Stimulated activated CD8-positive, alpha-beta memory T cell treated with anti-CD3 and anti-CD28 coated beads, Interleukin-7, amount 100 ng/mL, for 4 hours (primary cell): ENCODE measurements at regions not wholly inside any gene's neighbourhood (a gene's known extent, or its start where the extent isn't known, plus 50 kb on each side); places are given as distances from the start of the nearest gene placed in this dataset.

ENCODE experiments used
- DNase-seq, 2 donors: peaks; one replicate each; pipeline ENCODE4 v3.0.0-alpha.2; 2020; ENCODE audit warnings: low read depth in 2 of 2

DNA sequence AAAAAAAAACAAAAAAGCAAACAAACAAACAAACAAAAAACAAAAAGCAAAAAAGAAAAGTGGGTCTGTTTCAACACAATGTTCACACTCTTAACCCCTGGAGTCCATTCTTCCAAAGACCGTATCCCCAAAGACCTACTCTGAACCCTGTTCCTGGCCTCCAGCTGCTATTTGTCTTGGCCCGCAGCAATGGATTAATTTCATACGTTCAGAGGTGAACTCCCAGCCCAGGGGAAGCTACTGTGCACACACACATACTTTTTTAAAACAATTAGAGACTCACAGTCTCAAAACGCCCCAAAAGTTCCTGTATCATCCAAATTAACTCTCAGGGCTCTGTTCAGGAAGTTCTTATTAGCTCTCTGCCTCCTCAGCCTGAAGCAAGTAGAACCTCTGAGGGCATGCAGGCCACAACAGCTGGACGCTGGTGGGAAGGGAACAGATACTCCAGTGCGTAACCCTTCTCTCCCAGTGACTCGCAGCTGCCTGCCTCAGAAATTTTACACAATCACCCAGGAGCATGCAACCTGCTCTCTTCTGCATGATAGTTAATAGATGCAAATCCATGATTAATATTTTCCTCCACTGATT is 395.4 kb downstream of the RRAGC start:
- DNase-seq: no peak

DNA sequence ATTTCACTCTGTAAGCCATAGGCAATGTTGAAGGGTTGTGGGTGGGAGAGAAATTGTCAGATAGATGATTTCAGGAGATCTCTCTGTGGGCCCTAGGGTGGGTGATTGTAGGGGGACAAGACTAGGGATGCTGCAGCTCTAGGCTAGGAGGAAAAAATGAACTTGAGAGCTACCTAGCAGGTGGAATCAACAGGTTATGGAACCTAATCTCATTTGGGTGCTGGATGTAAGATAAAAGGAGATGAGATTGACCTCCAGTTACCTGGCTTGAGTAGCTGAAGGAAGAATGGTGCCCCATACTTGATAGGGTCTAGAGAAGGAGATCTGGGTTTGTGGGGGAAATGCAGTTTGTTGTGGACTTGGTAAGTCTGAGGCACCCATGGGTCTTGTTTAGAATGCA is 396.5 kb downstream of the RRAGC start:
- no peak for DNase-seq

DNA sequence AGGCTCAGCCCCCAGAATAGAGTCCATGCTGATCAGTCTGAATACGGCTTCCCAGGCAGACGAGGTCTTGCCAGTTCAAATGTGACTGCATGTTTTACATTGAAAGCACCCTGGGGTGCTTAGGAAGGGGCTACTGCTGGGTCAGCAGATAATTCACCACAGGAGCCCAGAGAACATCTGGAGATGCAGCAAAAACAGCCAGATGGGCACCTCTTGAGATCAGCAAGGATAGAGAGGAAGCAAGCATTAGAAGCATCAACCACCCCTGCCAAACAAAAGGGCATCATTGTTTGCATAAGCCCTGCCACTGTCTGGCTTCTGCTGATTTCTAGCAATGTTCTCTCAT is 403.1 kb downstream of the RRAGC start:
- DNase-seq: no peak

DNA sequence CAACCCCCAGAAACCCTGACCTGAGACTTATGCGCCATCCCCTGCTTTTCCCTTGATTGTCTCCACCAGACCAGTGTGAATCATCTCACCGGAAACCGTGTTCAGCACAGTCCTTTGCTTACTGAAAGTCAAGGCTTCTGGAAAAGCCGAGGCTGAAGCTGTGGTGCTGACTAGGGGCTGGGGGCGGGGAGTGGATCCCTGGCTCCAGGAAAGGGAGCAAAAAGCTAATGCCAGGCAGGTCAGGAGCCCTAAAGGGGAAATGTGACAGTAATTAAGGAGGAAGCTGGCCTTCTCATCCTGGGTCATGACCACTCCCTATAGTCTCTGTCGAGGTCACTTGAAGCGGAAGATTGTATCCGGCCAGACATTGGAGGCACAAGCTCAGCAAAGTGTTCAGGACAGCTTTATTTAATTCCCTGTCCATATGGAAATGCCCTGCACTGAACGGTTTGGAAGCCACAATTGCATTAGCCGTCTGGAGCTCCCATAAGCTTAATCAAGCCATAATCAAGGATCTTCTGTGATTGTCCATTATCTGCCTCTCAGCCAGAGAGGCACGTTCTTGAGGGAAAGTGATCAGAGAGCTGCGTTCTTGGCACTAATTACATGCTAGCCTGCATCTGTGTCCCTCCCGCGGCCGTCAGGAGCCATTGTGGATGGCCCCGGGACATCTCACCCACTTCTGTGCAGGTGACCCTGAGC is 403.6 kb downstream of the RRAGC start:
- no peak for DNase-seq

DNA sequence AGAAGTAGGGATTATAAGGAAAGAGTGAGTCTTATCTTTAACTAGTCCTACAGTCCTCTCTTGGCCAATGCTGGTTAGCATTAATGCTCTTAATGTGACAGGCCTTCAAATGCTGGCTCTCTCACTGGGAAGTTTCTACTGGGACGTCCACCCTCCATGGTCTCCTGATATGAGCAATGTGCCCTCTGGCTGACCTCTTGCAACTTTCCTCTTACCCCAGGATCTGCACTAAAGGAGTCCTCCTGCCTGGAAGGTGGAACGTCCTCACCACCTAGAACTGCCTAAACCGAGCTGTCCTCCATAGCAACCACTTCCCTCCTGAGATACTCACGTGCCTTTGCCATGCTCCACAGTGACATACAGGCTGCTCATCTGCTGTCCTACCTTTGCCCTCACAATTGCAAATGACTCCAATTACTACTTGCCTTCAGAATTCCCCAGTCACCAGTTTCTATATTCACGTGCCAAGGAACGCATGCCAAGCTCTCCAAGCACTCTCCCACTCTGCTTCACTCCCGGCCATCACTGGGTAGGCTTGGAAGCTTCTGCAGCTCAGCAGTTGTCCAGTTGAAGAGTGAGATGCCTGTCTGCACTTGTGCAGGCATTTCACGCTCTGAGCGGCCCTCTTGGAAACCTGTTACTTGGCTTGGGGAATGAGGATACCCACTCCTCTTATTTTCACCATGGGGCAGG is 404.7 kb downstream of the RRAGC start:
- no peak for DNase-seq

DNA sequence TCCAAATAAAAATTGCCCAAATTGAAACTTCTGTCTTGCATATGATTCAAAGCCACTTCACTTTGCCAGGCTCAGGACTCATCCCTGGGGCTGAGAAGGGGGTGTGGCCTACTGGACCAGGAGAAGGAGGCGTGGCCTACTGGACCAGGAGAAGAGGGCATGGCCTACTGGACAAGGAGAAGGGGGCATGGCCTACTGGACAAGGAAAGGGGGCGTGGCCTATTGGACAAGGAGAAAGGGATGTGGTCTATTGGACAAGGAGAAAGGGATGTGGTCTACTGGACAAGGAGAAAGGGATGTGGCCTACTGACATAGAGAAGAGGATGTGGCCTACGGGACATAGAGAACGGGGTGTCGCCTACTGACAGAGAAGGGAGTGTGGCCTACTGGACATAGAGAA is 405.3 kb downstream of the RRAGC start:
- no peak for DNase-seq

DNA sequence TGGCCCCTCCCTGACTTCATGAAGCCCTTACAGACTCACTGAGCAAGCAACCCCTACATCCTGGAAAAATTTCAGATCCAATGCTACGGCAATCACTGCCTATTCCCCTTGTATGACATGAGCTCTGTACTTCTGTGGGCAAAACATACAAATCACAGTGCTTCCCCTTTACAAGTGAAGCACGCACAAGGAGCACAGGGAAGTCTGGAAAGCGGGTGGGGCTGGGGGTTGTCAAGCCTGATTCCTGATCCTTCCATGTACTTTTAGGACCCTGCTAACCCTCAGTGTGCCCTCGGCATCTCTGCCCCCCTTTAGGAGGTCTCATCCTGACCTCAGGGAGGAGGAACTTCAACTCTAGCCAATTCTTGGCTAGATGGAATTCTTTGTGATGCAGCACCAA is 405.7 kb upstream of the POU3F1 start:
- DNase-seq: no peak

DNA sequence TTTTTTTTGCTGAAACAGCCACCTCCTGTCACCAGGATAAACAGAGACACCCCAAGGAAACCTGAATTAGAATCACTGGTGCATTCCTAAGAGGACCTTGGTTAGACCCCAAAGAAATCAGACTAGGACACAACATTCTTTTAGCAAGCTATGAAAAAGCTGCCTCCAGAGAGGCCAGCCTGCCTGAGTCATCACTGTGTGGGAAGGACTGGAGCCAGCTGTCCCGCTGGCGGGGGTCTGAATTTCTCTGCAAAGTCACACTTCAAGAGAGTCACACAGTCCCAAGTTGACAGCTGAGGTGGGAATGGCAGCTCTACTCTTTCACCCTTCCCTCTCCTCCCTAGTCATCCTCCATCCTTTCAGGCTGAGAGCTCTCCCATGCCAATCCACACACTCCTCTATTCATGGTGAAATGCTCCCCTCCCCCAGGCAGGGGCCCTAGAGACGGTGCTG is 405.0 kb upstream of the POU3F1 start:
- no peak for DNase-seq

DNA sequence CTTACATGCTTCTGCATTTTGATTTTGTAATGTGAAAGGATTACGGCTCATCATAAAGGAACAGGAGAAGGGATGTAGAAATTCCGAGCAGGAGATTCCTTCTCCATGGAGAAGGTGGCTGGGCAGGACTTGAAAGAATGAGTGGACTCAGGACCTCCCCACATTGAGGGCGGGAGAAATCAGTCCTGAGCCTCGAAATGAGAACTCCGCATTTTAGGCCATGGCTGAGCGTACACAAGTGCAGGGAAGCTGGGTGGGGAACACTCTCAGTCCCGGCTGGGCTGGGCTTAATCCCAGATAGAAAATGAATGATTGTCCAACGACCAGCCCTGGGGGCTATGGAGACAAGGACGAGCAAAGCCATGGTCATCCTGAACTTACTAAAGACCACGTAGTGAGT is 402.3 kb upstream of the POU3F1 start:
- no peak for DNase-seq

DNA sequence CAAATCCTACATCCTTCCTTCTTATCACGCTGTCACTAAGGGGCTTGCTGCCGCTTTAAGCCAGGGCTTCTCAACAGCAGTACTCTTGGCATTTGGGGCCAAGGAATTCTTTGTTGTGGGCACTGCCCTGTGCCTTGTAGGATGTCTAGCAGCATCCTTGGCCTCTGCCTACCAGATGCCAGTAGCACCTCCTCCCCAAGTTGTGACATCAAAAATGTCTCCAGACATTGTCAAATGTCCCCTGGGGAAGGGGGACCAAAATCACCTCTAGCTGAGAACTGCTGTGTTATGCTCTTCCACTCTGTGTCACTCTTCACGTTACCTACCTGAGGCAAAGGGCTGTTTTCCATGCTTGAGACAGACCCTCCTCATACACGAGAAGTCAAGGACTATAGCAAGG is 400.3 kb upstream of the POU3F1 start:
- DNase-seq: no peak

DNA sequence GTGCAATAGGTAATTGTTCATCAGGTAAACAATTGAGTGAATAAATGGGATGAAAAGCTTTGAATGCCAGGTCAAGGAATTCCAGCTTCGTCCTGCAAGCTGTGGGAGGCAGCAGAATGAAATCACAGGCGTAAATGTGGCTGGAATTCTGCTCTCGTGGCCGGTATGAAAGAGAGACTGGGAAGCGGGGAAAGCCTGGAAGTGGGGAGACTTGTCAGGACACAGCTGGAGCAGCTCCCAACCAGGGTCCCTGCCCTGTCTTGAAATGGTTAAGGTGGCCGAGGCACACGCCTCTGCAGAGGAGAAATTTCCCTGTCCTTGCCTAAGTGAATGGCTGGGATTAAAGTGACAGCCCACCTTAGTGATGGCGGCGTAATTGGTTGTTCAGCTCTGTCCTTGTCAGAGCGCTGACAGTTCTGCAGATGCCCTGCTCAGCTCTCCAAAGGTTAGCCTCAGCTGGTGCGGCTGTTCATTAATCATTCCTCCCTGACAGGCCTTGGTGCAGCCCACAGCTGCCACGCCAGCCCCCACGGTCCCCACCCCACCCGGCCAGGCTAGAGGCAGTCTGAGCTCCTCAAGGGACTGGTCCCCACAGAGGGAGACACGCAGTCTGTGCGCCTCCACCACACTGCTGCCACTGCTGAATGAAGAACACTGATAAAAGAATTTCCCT is 398.3 kb upstream of the POU3F1 start:
- no peak for DNase-seq

DNA sequence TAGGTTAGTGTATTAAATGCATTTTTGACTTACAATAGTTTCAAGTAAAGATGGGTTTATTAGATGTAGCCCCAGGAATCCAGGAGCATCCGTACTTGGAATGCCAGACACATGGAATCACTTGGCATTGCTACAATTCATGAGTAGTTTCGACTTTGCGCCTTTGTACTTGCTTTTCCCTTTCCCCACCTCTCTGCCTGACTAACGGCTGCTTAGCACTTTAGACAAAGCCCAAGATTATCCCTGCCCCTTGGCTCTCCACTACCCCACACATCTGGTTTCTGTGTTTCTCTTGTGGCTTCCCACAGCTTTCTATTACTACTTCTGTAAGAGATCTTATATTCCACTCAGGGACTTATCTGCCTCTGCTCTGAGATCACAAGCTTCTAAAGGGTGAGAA is 397.7 kb upstream of the POU3F1 start:
- no peak for DNase-seq

DNA sequence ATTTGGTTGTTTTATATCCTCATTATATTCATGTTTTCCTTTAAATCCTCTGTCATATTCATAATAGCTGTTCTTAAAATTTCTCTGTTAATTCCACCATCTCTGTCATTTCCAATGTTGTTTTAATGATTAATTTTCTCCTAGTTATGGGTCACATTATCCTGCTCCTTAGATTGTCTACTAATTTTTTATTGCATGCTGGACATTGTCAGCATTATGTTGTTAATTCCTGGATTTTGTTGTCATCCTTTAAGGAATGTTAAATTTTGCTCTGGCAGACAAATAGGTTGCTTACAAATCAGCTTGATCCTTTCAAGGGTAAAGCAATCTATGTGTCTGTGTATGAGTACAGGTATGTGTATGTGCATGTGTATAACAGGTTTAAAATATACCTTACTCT is 393.8 kb upstream of the POU3F1 start:
- DNase-seq: no peak

DNA sequence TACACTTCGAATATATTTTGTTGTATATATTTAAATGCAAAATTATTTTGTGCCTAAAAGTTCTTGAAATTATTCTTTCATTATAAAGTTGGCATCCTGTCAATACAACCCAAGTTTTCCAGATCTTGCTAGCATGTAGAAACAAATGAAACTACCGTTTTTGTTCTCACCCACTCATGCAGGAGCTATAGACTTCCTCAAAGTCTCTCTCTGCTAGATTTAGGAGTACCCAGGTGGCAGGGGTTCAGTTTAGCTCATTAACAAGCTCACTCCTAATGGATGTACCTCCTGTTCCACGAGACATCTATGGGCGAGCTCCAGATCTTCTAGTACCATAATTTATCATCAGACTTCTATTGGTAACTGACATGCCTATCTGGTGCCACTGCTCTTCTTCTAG is 390.2 kb upstream of the POU3F1 start:
- DNase-seq: no peak

DNA sequence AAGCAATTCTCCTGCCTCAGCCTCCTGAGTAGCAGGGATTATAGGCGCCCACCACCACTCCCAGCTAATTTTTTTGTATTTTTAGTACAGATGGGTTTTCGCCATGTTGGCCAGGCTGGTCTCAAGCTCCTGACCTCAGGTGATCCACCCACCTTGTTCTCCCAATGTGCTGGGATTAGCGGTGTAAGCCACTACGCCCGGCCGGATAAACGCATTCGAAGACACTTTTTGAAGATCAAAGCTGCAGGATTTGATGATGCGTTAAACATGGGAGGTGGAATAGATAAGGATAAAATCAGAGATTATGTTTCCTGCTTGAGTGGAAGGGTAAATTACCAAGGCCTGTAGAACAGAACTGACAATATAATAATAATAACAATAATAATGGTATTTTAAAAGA is 389.4 kb upstream of the POU3F1 start:
- DNase-seq: no peak

DNA sequence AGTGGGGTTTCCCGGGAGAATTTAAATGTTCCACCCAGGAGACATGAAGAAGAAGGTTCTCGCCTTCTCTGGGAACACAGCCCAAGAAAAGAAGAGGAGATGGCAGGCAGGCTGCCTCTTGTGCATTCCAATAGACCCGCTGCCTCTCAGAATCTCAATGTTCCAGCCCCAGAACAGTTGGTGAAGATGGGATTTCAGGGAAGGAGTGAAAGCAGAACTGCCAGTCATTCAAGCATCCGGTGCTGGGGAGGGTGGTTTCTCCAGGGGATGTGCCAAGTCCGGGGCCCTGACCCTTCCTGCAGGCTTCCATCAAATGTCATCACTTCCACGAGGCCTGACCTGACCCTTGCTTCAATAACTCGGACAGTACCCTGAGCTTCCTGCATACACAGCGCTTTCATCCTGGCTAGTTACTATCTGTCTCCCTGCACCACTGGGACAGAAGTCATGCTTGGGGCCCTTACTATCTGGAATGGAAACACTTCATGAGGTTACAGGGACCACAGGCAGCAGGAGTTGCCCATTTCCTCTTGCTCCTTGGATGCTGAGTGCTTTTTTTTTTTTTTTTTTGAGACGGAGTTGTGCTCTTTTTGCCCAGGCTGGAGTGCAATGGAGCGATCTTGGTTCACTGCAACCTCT is 386.6 kb upstream of the POU3F1 start:
- no peak for DNase-seq

DNA sequence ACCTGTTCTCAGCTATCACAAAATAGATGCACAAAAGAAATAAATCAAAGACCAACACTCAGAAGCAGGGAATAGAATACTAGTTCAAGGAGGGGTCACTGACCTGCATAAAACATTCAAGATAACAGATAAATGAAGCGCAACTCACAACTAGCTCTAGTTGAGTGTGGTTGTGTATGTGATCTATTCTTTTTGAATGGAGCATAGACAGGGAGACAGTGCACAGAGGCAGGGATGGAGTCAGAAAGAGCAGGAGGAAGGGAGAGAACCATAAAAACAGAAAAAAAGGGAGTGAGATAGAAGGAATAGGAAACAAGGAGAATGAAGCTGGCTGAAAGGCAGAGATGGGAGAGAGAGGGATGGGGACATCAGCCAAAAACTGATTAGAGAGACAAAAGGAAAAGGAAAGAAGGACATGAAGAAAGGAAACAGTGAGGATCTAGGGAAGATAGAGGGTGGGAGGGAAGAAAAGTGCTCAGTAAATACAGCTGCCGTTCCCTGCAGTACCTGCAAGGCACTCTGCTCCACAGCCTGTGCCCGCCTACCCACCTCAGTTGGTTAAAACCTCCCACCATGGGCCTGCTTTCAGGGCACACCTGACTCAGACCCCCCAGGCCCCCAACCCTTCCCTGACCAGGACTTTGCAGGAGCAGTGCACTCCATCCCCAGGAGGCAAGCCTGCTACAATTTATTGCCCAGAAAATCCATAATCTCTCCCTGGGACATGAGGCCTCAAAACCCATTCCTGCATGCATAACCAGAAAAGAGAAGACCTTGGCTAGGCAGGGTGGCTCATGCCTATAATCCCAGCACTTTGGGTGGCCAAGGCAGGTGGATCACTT is 385.2 kb upstream of the POU3F1 start:
- DNase-seq: no peak

DNA sequence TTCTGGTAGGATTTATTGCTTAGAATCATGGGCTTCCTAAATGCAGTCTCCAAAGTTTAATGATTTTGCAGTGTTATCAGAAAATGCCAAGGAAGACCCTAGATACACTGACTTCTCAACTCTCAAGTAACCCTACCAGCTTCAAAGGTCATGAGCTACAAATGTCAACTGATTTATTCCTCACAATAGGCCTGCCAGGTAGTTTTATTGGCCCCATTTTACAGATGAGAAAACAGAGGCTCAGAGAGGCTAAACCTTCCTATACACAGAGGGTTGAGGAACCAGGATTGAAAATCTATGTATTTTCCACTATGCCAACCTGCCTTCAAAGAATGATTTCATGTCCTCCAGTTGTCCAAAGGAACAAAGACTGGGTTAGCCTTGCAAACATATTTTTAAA is 384.4 kb upstream of the POU3F1 start:
- DNase-seq: no peak

DNA sequence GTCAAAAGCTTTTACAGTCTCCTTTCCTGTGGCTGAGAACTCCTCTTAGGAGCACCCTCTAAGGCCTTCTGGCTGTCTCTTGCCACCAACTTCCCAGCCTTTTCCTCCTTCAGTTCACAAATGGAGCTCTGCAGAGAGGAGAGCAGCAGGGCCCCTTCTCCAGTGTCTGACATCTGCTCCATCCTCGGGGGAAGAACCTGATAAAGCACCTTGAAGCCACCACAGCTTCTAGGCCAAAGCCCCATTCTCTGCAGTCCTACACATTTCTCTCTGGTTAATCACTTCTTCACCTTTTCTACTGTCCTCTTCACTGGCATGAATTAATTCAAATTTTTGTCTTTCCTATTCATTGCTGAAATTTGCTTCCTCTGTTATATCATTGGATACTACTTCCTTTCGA is 378.1 kb upstream of the POU3F1 start:
- no peak for DNase-seq

DNA sequence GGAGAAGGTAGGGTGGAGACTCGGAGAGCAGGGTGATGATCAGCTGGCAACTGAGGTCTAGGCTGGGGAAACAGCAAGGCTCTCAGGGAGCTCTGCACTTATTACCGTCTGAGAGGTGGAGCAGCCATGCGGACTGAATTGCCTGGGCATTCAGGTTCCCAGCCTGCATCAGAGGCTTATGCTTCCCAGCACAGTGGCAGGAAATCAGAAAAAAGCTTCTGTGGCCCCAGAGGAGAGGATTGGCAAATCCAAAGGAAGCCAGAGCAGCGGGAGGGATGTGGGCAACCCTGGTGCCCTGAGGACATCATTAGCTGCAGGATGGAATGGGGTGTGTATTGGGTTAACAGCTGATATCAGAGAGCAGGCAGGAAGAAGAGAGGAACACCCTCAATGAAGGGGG is 374.1 kb upstream of the POU3F1 start:
- no peak for DNase-seq

DNA sequence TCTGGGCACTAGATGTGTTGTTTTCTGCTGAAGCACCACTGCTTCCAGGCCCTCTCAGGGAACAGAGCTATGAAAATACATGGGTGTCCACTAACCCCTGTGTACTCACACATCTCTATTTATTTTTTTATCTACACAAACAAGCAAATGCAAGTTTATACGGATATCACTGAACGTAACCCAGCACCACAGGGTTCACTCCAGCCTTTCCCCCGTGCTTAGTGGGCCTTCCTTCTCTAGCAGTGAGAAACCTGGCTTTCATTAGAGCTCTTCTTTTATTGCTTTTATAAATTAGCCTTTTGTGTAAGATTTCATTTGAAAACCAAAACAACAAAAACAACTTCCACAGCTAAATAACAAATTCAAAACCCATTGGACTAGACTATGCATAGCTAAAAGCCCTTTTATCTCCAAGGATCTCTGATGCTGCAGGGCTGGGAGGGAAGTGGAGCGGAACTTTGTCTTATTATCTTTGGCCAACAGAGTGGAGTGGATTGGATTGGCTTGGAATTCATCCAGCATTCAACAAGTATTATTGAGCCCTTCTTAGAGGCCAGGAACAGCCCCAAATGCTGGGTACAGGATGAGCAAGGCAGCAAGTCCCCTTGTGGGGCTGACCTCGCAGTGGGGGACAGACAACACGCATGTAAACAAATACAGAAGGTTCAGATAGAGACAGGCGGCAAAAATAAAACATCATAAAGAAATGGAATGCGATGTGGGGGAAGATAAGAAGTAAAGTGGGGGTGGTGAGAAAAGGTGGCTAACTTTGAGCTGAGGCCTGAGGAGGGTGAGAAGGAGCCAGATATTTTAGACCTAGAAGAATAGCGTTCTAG is 371.8 kb upstream of the POU3F1 start:
- DNase-seq: no peak
